PFSK-1 (cell line): ENCODE measurements at regions not wholly inside any gene's neighbourhood (a gene's known extent, or its start where the extent isn't known, plus 50 kb on each side); places are given as distances from the start of the nearest gene placed in this dataset.

ENCODE experiments used
- POLR2AphosphoS5 ChIP-seq: IDR thresholded peaks from 2 replicates; pipeline ENCODE4 v1.6.1; 2012; ENCODE audit warnings: low read depth, mild to moderate bottlenecking, control low read depth, low read length, moderate library complexity
- TAF1 ChIP-seq: IDR thresholded peaks from 2 replicates; pipeline ENCODE4 v1.6.1; 2012; ENCODE audit warnings: low read length, control low read depth, borderline replicate concordance; ENCODE audit not compliant: insufficient read depth

GRCh38 chr20:43803276-43803675, 76.5 kb upstream of the GTSF1L start:
- TF ChIP-seq POLR2AphosphoS5: no peak
- no peak for TF ChIP-seq TAF1
